ENCODE measurements at regions not wholly inside any gene's neighbourhood (a gene's known extent, or its start where the extent isn't known, plus 50 kb on each side); places are given as distances from the start of the nearest gene placed in this dataset.

- Histone ChIP-seq H3K9me3 (no peaks in the 10 kb centered on the region), H3K4me1 (no peaks in the 10 kb centered on the region), H3K27ac (no peak overlapping the region), H3K27me3 (no peaks in the 10 kb centered on the region), H3K4me3 (no peak overlapping the region), H3K36me3 (replicated peaks in 1 of 2; ENCODE audit: insufficient read depth in 1 of 2, low read depth in 2 of 2) (no peaks in the 10 kb centered on the region)
- WGBS, 2 donors = 53 to 57% methylated on average over 1 of the region's 1 CpG
- no peak for TF ChIP-seq POLR2A (IDR thresholded peaks at IDR 0.05)
- no peak for TF ChIP-seq CTCF (IDR thresholded peaks at IDR 0.05)
- no peak for DNase-seq
- ATAC-seq = no peak
- intact Hi-C loops (cut with DNase I) = no loop called here
Observed at GRCh38 chr11:92070026-92070889, 154.4 kb upstream of the FAT3 start.

DNA sequence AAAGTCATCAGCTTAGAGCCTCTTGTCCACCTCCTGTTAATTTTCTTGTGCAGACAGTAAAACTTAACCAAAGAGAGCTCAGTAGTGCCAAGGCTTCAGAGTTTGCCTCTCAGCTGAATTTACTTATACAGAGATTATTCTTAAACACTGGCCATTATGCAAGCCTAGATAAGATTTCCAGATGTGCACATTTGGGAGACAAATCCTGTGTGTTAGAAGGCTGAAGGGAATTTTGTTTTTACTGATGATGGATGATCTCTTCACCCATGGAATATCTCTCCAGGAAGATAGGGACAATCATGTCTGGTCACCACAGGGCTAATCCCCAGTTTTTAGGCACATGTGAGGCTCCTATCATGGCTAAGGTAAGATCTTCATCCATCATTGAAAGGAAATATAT lies 157.6 kb upstream of the FAT3 start:
- H3K4me3 ChIP-seq = no peak overlapping the region

DNA sequence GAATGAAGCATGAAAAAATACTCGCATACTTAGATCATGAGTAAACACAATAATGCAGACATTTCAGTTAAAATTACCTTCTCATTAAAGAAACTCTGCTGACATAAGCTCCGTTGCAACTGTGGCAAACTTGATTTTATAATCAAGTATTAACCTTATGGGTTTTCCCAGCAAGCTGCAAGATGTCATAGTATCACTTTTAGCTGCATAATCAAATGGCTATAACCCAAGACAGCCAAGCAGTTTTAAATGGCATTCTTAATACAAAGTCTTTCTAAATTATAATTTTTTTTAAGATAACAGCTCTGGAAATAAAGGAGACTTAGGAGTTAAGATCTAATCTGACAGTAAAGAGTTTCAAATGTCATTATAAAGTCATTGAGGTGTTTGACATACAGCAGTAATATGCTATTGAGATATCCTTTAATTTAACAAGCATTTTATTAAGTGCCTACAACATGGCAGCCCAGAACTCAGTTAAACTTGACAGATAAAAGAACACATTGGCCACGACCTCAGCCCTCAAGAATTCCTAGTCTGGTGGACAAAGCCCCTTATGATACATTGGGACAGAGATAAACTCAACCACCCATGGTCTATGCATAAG lies 163.1 kb upstream of the FAT3 start:
- intact Hi-C loops (cut with DNase I) = no loop called here
- TF ChIP-seq POLR2A (IDR thresholded peaks at IDR 0.05) = no peak
- no peak for TF ChIP-seq CTCF (IDR thresholded peaks at IDR 0.05)

More for the DNA sequence above, 157.6 kb upstream of the FAT3 start:
- DNase-seq (no peak), ATAC-seq (no peak)
- Histone ChIP-seq H3K27me3 (no peaks in the 10 kb centered on the region), H3K36me3 (replicated peaks in 1 of 2; ENCODE audit: insufficient read depth in 1 of 2, low read depth in 2 of 2) (no peaks in the 10 kb centered on the region), H3K9me3 (no peaks in the 10 kb centered on the region), H3K4me1 (no peaks in the 10 kb centered on the region), H3K27ac (no peak overlapping the region)
- intact Hi-C loops (cut with DNase I) = no loop called here
- TF ChIP-seq POLR2A (IDR thresholded peaks at IDR 0.05) (no peak), CTCF (IDR thresholded peaks at IDR 0.05) (no peak)

GRCh38 chr11:92057849-92058442 lies 166.7 kb upstream of the FAT3 start:
- Histone ChIP-seq H3K36me3 (replicated peaks in 1 of 2; ENCODE audit: insufficient read depth in 1 of 2, low read depth in 2 of 2) (no peaks in the 10 kb centered on the region), H3K4me3 (no peak overlapping the region), H3K27ac (no peak overlapping the region), H3K27me3 (no peaks in the 10 kb centered on the region), H3K9me3 (no peaks in the 10 kb centered on the region), H3K4me1 (no peaks in the 10 kb centered on the region)
- TF ChIP-seq POLR2A (IDR thresholded peaks at IDR 0.05) (no peak), CTCF (IDR thresholded peaks at IDR 0.05) (no peak)
- DNase-seq (no peak), ATAC-seq (no peak)
- intact Hi-C loops (cut with DNase I) = no loop called here
- WGBS, 2 donors = 30 to 43% methylated on average over 2 of the region's 2 CpGs

More for the DNA sequence above, 163.1 kb upstream of the FAT3 start:
- ATAC-seq (no peak), DNase-seq (no peak)
- H3K4me1 ChIP-seq = no peaks in the 10 kb centered on the region
- no peaks in the 10 kb centered on the region for H3K27me3 ChIP-seq
- WGBS, 2 donors = 47 to 55% methylated on average over 3 of the region's 3 CpGs
- no peaks in the 10 kb centered on the region for H3K36me3 ChIP-seq (replicated peaks in 1 of 2; ENCODE audit: insufficient read depth in 1 of 2, low read depth in 2 of 2)
- H3K27ac ChIP-seq = no peak overlapping the region
- H3K4me3 ChIP-seq = no peak overlapping the region
- H3K9me3 ChIP-seq = no peaks in the 10 kb centered on the region

Data from body of pancreas (tissue), 4 donors.